GM13976 (cell line): ENCODE measurements at regions not wholly inside any gene's neighbourhood (a gene's known extent, or its start where the extent isn't known, plus 50 kb on each side); places are given as distances from the start of the nearest gene placed in this dataset.

Source experiments
- DNase-seq: peaks from one replicate; pipeline ENCODE4 v3.0.0; 2012; ENCODE audit warnings: low spot score
- in situ Hi-C: fragments of 300-500 bp; cut with MboI; formaldehyde crosslinking; loops from one replicate; pipeline ENCODE4 v1.12.0; 2022; ENCODE audit warnings: low sequenced_read_pairs, mixed read lengths, inconsistent platforms; ENCODE audit not compliant: unreplicated experiment
- TF ChIP-seq, protein P1 (sequence below): IDR thresholded peaks from 2 replicates; pipeline ENCODE4 v1.5.1; 2012; ENCODE audit warnings: borderline replicate concordance, mild to moderate bottlenecking; ENCODE audit not compliant: insufficient read depth; ENCODE audit errors: extremely low read depth, missing control alignments, control extremely low read depth

DNA sequence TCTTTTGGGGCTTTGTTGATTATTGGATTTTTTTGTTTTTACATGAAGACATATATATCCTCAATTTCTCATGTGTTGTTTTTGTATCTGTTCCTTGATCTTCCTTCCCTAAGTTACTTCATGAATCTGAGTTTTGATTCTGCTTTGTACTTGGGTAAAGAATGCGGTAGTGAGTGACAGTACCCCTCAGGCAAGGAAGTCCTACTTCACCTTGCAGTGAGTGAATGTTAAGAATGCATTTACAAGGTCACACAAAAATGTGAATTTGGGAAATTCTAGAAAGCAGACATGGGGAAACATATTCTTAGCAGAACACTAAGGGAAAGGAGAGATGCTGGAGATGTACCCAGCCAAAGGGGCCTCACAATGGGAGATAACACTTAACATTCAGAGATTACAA, 373.1 kb upstream of the LCORL start:
- in situ Hi-C loops: no loop called here
- TF ChIP-seq, protein P1, sequence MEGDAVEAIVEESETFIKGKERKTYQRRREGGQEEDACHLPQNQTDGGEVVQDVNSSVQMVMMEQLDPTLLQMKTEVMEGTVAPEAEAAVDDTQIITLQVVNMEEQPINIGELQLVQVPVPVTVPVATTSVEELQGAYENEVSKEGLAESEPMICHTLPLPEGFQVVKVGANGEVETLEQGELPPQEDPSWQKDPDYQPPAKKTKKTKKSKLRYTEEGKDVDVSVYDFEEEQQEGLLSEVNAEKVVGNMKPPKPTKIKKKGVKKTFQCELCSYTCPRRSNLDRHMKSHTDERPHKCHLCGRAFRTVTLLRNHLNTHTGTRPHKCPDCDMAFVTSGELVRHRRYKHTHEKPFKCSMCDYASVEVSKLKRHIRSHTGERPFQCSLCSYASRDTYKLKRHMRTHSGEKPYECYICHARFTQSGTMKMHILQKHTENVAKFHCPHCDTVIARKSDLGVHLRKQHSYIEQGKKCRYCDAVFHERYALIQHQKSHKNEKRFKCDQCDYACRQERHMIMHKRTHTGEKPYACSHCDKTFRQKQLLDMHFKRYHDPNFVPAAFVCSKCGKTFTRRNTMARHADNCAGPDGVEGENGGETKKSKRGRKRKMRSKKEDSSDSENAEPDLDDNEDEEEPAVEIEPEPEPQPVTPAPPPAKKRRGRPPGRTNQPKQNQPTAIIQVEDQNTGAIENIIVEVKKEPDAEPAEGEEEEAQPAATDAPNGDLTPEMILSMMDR: no peak
- DNase-seq: no peak

DNA sequence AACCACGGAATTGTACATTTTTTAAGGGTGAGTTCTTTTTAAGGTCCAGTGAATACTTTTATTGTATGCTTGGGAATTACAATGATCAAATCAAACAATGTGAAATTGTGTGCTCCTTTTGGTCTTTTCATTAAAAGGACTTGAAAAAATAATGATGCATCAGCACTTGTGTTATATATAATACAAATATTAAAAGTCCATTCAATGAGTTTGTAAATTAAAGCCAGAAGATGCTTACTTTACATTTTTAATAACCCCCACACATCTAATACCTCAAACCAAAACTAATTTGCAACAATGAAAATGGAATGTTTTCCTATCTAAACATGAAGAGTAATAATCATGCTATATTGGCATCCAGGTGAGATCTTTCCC, 369.8 kb upstream of the LCORL start:
- no peak for DNase-seq
- in situ Hi-C loops: no loop called here

DNA sequence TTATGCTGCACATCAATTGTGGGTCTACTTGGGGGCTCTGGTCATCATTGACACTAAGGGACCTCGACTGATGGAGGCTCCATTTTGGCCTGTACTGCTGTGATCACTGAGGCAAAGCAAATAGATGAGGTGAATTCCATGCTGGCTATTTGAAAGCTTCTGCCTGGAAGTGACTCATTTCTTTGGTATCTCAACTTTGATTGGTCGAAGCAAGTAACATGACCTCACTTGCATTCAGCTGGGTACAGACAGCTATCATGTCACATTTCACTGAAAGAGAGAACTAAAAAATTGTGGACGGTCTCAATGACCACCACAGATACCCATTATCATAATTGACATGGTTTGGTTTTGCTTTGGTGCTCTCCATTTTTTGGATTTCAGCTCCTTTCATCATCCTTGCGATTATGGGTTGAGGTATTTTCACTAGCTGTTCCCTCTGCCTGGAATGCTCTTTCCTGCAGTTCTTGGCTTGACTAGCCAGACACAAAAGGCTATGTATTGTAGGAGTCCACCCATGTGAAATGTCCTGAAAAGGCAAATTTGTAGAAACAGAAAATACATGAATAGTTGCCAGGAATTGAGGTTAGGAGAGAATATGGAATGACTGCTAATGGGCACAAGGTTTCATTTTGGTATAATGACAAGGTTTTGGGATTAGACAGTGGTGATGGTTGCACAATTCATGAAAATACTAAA, 369.2 kb upstream of the LCORL start:
- TF ChIP-seq, protein P1: no peak
- no peak for DNase-seq
- in situ Hi-C loops: no loop called here

More for the DNA sequence above, 369.8 kb upstream of the LCORL start:
- TF ChIP-seq, protein P1: no peak

DNA sequence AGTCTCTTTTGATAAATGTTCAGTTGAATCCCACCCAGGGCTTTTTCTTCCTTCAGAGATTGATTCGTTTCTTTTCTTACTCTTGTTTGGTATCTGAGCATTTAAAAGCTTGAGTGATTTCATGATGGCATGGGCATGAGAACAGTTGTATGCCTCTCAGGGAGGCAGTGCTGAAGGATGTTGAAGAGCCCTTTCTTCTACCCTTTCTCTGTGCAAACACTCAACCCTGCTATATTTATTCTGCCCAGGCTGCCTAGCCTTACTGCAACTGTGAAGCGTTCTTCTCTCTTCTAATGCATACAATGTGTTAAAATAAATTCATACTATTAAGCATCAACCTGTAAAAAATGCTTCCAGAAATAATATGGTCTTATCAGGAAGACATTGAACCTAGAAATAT, 367.6 kb upstream of the LCORL start:
- in situ Hi-C loops: no loop called here
- TF ChIP-seq, protein P1: no peak
- DNase-seq: no peak

DNA sequence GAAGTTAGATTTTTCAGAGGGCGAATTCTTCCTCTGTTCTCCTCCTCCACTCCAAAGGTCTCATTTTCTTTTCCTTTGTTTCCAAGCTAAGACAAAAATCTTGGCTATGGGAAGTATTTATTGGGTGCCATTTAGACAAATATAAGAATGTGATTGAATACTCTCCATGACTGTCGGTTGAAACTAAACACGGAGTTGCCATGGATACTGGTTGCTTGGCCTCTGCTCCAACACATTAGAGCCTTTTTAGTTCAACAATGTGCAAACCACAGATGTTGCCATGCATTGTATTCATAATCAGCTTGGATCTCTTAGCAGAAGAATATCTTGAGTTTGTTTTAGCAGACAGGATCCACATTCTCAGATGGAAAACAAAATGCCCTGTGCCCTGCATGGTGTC, 366.5 kb upstream of the LCORL start:
- TF ChIP-seq, protein P1: no peak
- in situ Hi-C loops: no loop called here
- DNase-seq: no peak

DNA sequence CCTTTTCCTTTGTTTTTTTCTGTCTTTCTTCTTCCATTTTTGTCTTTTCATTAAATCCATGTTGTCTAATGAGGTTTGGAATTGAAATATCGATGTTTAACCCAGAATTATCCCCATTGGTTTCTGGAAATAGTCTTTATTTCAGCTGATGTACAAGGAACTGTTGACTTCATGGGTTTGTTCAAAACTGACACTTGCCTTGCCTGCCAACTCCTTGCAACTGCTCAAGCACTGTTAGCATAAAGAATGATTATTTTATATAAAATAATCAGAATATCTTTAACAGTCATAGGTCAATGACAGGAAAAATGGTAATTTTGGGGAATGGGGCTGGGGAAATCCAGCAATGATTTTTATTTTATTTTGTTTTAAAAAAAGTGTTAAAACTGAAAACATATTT, 359.6 kb upstream of the LCORL start:
- DNase-seq: no peak
- in situ Hi-C loops: no loop called here
- TF ChIP-seq, protein P1: no peak
